T-helper 9 cell (primary cell): ENCODE measurements at regions not wholly inside any gene's neighbourhood (a gene's known extent, or its start where the extent isn't known, plus 50 kb on each side); places are given as distances from the start of the nearest gene placed in this dataset.

ENCODE experiments used
- DNase-seq: peaks from one replicate; pipeline ENCODE4 v3.0.0-alpha.2; 2020

- DNase-seq = no peak
Observed at GRCh38 chr1:34415140-34415539, 238.4 kb downstream of the C1orf94 start.

DNA sequence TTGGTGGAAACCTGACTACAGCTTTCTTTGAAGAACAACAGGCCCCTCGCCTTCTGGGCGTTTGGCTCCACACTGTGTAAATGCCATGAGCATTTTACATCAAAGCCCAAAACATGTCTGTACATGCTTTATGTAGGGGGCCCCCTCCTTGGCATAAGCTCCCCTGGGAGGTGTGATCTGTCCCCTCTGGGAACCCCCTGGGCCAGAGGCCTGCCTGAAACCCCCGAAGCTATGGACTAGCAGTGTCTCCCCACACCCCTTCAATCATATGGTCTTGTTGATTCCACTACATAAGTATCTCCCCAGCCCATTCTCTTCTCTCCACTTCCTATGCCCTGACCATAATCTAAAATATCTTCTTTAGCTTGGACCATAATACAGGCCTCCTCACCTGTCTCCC lies 241.5 kb downstream of the C1orf94 start:
- no peak for DNase-seq

DNA sequence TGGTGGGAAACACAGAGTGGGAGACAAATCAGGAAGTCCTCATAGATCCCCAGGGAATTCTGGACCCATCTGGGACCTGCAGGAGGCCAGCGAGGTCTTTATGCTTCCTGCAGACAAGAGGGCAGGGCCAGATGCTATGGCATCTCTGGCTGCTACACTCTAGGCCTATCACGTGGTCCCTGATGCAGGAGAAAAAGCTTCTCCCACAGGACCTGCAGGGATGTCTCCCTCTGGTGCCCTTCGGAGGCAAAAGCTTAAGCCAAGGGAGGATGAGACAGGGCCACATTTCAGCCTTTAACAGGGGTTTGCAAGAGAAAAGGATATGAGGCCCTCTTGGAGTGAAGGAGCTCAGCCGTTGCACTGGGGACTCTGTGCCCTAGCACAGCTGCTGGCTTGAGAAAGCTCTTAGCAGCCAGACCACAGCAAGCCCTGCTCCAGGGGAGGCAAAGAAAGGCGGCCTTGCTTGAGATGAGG lies 243.0 kb downstream of the C1orf94 start:
- no peak for DNase-seq

DNA sequence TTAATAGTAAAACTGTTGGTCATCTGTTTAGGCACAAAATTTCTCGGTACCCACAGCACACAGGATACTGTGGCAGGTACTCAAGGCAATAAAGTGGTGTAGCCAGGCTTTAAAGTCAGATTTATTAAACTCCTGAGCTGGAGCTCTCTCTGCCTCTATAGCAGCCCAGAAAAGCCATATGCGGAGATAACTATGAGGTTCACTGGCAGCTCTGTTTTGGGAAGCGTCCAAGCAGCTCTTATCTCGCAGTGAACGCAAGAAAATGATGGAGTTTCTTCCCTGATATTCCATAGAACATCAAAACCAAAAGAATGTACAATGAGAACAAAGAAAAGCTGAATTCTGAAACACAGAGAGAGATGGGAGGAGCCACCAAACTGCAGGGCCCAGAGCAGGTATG lies 248.3 kb downstream of the C1orf94 start:
- no peak for DNase-seq

- no peak for DNase-seq
Observed at GRCh38 chr1:34425785-34426184, 249.1 kb downstream of the C1orf94 start.

- DNase-seq = no peak
Observed at GRCh38 chr1:34426325-34426896, 249.7 kb downstream of the C1orf94 start.

DNA sequence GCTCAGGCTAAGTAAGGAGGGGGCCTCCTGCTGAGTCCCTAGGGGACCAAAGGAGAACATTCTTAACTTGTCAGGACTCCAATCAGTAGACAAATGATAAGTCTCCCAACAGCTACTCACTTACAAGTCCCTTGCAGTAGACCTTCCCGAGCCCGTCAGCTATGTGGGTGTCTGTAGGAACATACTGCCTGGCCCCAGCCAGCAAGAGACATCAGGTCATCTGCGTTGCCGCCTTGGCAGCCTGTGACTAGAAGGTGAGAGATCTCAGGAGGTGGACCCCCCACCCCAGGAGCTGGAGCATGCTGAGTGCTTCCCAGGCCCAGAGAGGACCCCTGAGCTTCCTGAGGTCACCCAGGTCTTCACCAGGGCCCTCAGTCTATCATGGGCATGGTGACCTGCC lies 250.5 kb downstream of the C1orf94 start:
- DNase-seq = no peak

DNA sequence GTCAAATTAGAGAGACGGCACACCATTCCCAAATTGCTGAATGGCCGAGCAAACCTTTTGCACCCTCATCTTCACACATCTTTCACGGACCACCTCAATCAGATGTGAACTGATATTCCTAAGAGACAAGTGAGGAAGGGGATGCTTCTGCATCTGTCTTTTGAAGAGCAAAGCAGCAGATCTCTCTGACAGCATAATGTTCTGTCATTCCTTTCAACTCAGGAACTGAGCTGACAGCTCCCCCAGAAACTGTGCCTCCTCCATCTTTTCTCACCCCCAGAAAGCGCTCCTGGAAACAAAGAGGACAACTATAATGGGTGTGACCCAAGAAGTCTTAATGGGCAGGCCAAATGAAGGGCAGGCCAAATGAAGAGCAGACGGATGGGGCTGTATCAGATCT lies 256.4 kb downstream of the C1orf94 start:
- no peak for DNase-seq

GRCh38 chr1:34436836-34437235 lies 260.1 kb downstream of the C1orf94 start:
- no peak for DNase-seq

- no peak for DNase-seq
Observed at GRCh38 chr1:34441259-34442069, 264.8 kb downstream of the C1orf94 start.

GRCh38 chr1:34444516-34444915 lies 267.8 kb downstream of the C1orf94 start:
- DNase-seq = no peak

GRCh38 chr1:34450325-34450724 lies 273.6 kb downstream of the C1orf94 start:
- no peak for DNase-seq

DNA sequence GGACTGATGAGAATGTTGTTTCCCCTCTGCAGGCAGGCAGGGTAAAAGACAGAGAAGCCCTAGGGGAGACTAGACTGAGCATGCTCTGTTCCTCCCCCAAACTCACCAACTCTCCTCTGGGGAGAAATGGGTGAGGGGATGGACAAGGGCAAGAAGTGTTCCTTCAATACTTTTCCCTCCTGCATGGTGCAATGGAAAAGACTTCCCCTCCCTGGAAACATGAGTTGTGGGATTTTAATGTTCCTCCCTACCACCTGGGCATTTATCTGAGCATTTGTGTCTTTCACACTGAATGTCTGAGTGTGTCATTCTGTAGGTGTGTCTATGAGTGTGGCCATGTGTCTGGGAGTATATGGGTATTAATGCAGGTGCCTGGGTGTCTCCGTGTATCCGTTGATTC lies 275.7 kb downstream of the C1orf94 start:
- DNase-seq = no peak

- no peak for DNase-seq
Observed at GRCh38 chr1:34455121-34455520, 278.4 kb downstream of the C1orf94 start.

DNA sequence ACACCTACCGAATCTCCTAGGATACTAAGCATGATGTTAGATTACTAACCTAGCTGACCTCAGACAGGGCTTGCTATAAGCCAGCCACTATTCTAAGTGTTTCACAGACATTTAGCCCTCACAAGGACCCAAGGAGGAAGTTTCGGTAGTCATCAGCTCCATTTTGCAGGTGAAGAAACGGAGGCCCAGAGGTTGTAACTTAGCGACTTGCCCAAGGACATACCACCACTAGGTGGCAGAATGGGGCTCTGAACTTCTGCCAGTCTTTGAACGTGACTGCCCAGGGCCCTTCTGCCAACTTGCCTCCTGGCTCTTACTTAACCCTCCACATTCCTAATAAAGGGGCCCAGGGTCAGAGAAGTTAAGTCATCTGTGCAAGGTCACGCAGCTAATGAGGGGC lies 283.5 kb downstream of the C1orf94 start:
- peak; percentile 14 for DNase-seq

DNA sequence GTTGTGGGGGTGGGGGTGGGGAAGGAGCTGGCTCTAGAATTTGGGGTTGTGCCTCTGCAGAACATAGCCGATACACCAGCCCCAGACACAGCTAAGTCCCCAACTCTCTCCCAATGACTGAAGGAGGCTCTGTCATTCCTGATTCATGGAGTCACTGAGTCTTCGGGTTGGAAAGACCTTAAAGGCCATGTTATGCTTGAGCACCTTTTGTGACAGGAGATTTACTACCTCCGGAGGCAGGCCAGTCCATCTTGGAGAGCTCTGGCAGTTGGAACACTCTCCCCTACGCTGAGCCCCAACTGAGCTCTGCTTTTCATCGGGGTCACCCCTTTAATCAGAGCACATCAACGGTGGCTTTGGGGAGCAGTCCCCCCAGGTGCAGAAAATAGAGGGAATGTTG lies 284.4 kb upstream of the GJB5 start:
- no peak for DNase-seq

- no peak for DNase-seq
Observed at GRCh38 chr1:34474566-34474965, 280.3 kb upstream of the GJB5 start.

- DNase-seq = no peak
Observed at GRCh38 chr1:34476371-34476770, 278.5 kb upstream of the GJB5 start.

DNA sequence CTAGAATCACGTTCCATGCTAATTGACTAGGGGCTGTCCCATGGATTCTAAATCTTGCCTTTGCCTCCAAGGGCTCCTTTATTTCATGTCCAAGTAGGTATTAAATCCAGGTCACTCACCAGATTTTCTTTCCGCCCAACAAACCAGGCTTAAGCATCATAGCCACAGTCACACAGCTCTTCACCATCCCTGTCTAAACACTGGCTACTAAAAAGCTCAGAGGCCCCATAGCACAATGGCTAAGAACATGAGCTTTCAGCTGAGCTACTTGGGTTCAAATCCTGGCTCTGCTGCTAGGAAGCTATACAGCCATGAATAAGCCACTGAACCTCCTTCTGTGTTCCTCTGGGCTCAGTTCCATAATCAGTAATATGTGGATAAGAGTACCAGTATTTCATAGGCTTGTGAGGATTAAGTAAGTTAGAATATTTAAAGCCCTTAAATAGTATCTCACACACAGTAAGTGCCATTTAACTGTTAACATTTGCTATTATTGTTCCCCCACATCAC lies 277.2 kb upstream of the GJB5 start:
- DNase-seq = no peak

GRCh38 chr1:34478515-34479076 lies 276.3 kb upstream of the GJB5 start:
- no peak for DNase-seq

GRCh38 chr1:34479731-34480130 lies 275.1 kb upstream of the GJB5 start:
- no peak for DNase-seq

- DNase-seq = no peak
Observed at GRCh38 chr1:34488080-34488708, 266.7 kb upstream of the GJB5 start.

- DNase-seq = no peak
Observed at GRCh38 chr1:34500451-34500850, 254.4 kb upstream of the GJB5 start.

- DNase-seq = no peak
Observed at GRCh38 chr1:34511802-34512201, 243.0 kb upstream of the GJB5 start.
